HG02588 (cell line): ENCODE measurements at regions not wholly inside any gene's neighbourhood (a gene's known extent, or its start where the extent isn't known, plus 50 kb on each side); places are given as distances from the start of the nearest gene placed in this dataset.
"Not testable (repeated sequence)": the region's sequence is repeated elsewhere in the genome, so short reads cannot be mapped to it uniquely, and the experiment has no call there.

Experiments used
- ATAC-seq: cut with Tn5 transposase; IDR thresholded peaks from one replicate; pipeline ENCODE4 v1.9.1; 2021; ENCODE audit warnings: mild to moderate bottlenecking, moderate library complexity; ENCODE audit not compliant: unreplicated experiment

DNA sequence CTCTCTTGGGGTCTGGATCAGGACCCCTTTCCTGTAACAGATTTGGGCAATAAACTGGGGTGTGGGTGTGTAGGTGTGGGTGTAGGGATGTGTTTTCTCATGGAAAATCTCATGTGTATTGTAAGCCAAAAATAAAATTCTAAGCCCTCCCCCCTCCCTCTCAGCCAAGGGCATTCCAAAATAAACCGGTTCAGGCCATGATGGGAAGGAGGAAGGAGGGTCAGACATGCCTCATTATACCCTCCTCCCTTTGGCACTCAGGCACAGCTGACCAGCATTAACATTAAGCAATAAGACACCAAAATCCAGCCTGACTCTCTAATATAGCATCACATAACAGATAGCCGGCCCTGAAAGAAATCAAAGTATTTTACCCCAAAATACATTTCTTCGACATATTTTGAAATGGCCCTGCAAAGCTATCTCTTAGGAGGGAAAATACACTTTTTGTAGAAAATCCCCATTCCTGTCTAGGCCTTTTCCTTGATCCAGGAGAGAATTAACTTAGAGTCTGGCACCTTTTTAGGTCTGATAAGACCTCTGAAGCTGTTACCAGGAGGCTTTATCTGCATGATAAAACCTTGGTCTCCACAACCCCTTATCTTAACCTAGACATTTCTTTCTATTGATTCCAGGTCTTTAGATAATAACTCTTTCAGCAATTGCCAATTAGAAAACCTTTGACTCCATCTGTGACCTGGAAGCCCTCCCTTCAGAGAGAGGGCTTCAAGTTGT is 128.7 kb upstream of the COL5A2 start:
- ATAC-seq: no peak

DNA sequence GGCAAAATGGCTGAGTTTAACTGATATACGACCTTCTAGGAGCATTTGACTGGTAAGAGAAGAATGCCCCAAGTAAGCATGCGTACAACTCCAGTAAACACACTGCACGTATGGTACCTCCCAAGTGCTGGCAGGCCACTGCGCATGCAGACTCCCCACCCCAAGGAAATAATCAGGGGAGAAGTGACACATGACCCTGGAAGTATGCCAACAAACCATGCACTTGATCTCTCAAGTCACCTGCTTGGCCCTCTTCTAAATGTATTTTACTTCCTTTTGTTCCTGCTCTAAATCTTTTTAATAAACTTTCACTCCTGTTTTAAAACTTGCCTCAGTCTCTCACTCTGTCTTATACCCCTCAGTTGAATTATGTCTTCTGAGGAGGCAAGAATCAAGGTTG is 129.8 kb upstream of the COL5A2 start:
- no peak for ATAC-seq

DNA sequence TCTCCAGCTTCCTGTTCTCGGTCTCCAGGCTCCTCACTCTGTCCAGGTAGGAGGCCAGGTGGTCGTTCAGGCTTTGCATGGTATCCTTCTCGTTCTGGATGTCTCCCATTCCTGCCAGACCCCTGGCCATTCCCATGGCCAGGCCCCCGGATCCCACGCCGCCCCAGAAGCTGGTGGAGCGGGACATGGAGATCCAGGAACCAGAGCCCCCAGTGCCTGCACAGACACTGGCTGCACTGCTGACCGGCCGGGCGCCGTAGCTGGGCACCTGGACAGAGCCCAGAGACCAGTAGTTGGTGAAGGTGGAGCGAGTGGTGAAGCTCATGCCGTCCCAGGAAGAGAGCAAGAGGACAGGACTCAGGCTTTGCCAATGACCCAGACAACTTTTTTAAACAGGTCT is 129.1 kb upstream of the WDR75 start:
- ATAC-seq: no peak

DNA sequence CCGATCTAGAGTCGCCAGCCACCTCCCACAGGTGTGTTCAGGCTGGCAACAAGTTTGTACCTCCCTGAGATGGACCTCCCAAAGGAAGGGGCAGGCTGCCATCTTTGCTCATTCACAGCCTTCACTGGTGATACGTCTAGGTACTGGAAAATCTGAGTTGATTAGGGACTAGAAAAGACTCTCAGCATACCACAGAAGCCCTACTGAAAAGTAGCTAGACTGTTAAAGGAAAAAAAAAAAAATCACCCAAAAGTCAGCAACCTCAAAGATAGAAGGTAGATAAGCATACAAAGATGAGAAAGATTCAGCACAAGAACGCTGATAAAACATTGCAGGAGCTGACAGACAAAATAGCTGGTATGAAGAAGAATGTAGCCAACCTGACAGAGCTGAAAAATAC is 128.6 kb upstream of the WDR75 start:
- ATAC-seq: no peak

DNA sequence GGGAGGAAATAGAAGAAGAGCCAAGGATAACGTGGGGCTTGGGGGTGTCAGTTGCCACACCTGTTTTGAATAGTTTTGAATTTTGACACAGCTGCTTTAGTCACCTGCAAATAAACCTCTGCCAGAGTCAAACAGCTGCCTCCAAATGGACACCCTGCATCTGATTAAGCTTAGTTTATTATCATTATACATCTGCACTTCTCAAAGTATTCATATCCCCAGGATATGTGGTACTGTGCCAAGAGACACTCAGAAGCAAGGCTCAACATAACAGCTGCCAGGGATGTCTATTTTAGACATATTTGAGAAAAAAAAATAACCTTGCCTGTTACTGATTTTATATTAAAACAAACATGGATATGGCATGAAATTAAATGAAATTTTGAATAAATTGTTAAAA is 122.5 kb upstream of the WDR75 start:
- no peak for ATAC-seq

DNA sequence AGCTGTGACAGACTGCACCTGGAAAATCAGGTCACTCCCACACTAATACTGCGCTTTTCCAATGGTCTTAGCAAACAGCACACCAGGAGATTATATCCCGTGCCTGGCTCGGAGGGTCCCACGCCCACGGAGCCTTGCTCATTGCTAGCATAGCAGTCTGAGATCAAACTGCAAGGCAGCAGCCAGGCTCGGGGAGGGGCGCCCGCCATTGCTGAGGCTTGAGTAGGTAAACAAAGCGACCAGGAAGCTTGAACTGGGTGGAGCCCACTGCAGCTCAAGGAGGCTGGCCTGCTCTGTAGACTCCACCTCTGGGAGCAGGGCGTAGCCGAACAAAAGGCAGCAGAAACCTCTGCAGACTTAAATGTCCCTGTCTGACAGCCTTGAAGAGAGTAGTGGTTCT is 121.8 kb upstream of the WDR75 start:
- ATAC-seq: not testable (repeated sequence)

DNA sequence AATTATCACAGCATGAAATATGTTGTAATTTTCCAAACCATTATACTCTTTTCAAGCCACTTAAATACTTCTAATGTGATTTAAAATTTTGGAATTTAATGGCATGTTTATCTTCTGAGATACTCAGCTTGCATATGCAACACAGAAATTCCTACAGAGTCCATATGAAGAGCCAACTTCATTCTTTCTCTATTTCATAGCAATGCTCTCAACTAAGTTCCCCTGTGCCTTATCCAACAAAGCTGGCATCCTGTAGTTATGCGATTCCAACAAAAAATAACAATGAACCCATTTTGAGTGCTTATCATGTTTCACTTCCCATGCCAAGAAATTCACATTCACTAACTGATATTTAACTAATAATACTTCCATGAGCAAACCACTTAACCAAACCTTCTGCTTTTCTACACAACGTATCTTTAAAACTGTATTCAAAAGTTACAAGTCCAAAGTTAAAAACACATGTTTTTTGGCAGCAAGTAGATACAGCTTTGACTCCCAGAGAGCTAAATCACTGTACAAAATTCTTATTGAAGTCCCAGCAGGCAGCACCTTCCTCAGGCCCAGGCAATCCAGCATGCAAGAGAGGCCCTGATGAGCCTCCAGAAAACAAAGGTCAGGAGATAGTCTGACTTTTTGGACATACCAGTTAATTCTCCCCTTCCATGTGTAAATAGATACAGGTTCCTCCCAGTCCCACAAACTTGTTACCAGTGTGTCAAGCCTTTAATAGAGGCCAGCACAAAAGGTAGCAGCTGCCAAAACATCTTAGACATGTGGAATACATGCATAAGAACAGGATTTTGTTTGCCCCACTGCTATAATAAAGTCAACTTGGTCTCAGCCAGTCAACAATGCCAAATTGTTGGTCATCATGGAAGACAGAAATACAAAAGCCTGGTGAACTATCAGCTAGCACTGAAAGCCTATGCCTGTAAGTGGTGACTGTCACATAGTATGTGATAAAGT is 113.1 kb upstream of the WDR75 start:
- no peak for ATAC-seq

DNA sequence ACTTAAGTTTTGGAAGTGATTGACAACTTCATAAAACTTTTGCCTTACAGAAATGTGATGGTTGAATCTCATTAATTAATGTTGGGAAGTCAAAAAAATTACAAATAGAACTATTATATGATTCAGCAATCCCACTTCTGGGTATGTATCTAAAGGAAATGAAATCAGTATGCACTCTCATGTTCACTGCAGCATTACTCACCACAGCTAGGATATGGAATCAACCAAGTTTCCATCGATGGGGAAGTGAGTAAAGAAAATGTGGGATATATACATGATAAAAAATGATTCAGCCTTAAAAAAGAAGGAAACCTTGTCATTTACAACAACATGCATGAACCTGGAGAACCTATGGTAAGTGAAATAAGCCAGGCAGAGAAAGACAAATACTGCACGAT is 112.4 kb upstream of the WDR75 start:
- ATAC-seq: no peak

DNA sequence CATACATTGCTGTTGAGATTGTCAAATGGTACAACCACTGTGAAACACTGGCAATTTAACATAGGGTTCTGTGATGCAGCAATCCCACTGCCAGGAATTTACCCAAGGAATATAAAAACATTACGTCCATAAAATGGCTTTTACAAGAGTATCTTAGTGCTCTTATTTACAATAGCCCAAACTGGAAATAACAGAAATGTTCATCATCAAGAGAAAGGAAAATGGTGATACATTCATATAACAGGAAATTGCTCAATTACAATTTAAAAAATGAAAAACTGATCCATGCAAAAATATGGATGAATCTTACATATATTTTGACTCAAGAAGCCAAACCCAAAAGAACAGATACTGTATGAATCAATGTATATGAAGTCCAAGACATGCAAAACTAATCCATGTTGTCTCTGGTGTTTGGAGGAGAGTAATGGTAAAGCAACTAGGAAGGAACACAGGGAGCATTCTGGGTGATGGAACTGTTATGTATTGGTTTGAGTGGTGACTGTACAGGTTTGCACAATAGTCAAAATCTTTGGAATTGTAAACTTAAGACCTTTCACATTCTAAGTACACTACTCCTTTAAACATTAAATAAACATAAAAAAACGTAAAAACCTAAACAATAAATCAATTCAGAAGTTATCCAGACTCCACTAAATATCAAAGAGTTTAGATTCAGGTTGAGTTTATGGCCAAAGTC is 104.8 kb upstream of the WDR75 start:
- no peak for ATAC-seq

DNA sequence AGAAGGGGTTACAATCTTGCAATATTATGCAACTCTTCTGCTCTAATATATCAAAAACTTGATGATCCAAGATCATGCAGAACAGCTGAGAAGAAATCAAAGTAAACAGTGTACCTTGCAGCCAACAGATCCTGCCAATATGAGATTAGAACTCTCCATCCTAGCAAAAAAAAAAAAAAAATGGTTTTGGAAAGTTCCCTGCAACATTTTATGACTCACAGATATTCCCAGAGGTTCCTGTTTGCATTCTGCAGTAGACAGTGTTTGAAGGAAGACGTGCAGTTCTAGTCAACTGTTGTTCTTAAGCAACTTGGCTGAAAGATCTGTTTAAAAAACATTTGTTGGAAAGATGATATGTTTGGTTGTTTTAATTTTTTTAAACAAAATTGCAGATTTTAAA is 103.6 kb upstream of the WDR75 start:
- no peak for ATAC-seq

DNA sequence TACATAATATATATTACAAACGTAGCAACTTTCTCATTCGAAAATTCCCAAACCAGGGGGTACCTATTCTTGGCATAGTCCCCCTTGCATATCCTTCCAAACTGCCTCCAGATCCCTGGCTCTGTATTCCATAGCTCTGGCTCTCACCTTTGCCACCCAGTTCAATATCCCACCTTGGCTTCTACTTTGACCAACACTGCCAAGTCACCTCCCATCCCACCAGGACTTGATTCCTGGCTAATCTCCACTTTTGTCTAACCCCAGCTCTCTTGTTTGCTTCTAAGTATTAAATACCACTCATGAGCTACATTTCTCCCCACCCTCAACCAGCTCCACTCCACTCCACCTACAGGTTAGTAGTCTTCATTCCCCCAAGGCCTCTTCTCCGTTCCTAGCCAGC is 103.2 kb upstream of the WDR75 start:
- ATAC-seq: no peak

DNA sequence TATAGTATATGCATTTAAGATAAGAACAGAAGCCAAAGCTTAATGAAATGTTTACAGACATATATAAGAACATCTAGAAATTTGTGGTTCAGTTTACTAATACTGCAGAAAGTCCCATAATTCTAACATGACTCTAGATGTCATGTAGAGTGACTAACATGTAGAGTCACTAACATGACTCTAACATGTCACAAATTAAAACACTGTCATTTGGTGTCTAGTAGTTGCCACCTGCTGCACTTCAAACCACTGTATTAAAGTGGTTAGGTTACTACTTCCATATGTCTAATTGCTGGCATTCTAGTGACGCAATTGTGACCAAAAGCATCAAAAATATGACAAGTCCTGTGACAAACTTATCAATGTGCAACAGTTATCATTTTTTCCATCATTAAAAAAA is 100.2 kb upstream of the WDR75 start:
- no peak for ATAC-seq

DNA sequence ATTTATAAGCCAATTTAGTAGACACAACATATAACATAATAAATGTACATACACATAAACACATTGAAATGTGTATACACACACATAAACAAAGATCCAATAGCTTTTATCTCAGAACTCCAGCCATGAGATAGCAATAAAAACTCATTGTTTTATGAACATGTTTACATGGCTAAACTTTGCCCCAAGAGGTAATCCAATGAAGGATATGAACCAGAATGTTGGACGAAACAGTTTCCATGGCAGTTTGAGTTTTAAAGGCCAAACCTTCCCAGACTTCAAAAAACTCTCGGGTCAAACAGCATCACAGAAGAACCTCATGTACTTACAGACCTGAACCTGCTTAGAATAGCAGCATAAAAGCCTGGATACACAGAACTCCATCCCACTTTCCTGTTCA is 97.2 kb upstream of the WDR75 start:
- no peak for ATAC-seq

DNA sequence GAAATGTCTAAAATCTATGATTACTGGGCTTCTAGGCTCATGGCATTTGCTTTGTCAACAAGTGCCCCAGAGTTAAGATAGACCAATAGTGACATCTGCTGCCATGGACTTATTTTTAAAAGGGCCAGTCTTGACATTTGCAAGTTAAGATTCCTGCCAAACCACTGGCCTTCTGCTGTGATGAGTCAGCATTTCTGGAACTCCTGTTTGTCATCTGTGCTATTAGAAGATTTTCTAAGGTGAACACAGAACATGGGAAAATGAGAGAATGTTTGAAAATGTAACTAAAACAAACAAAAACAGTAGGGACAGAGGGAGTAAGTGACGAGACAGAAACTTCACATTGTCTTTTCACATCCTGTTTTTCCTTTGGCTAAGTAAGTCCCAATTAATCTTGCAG is 93.7 kb upstream of the WDR75 start:
- peak; percentile 85 for ATAC-seq

DNA sequence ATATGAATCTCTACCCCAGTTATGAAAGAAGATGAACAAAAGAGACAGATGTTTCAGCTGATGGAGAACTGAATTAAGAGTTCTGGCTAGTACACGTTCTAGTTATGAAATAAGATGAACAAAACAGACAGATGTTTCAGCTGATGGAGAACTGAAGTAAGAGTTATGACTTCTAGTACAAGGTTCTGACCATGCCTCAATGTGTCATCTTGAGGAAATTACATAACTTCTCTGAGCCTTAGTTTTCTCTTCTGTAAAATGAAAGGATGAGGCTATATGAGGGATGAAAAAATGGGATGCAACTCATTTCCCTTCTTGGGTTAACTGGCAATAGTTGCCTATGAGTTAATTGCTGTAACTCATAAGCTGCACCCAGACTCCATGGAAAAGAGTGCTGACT is 92.9 kb upstream of the WDR75 start:
- no peak for ATAC-seq

DNA sequence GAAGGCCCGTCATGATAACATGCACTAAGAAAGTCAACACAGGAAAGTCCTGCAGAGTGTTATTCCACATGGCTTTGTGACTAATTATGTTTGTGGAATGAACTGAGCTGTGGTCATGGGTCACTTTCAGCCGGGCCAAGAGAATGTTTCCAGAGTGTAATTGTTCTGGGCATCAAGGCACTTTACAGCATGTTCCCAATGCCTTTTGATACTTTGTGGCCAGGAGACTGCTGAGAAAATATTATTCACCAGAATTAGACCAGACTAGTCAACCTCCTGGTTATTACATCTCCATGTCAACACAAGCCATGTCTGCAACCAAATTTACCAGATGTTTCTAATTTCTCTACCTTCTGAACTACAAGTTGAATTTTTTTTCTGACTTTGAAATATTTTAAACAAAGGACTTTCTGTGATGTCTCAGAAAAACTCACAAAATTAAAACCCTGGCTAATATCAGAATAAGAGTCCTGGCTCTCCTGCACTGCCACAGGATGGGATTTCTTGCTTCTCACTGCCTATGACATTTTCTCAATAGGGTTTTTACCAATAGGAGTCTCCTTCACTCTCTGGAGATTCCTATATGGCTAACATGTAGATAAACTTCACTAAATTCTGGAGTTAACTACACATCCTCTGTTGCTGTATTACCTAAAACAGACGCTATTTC is 90.6 kb upstream of the WDR75 start:
- ATAC-seq: no peak

DNA sequence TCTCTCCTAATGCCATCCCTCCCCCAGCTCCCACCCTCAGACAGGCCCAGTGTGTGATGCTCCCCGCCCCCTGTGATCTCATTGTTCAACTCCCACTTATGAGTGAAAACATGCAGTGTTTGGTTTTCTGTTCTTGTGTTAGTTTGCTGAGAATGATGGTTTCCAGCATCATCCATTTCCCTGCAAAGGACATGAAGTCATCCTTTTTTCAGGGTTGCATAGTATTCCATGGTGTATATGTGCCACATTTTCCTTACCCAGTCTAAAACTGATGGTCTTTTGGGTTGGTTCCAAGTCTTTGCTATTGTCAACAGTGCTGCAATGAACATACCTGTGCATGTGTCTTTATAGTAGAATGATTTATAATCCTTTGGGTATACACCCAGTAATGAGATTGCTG is 89.3 kb upstream of the WDR75 start:
- not testable (repeated sequence) for ATAC-seq

DNA sequence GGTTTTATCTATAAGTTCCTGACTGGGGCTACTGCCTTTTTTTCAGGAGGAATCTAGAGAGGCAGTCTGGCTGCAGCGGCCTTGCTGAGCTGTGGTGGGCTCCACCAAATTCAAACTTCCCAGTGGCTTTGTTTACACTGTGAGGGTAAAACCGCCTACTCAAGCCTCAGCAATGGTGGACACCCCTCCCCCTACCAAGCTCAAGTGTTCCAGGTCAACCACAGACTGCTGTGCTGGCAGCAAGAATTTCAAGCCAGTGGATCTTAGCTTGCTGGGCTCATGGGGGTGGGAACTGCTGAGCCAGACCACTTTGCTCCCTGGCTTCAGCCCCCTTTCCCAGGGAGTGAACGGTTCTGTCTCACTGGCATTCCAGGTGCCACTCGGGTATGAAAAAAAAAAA is 83.9 kb upstream of the WDR75 start:
- ATAC-seq: not testable (repeated sequence)

DNA sequence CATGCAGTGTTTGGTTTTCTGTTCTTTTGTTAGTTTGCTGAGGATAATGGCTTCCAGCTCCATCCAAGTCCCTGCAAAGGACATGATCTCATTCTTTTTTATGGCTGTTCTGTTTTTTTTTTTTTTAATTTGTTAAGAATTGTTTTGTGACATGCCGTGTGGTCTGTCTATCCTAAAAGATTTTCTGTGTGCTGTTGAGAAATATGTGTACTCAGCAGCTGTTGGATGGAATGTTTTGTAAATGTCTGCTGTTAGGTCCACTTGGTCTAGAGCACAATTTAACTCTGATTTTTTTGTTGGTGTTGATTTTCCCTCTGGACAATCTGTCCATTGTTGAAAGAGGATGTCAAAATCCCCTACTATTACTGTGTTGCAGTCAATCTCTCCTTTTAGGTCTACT is 80.4 kb upstream of the WDR75 start:
- no peak for ATAC-seq

DNA sequence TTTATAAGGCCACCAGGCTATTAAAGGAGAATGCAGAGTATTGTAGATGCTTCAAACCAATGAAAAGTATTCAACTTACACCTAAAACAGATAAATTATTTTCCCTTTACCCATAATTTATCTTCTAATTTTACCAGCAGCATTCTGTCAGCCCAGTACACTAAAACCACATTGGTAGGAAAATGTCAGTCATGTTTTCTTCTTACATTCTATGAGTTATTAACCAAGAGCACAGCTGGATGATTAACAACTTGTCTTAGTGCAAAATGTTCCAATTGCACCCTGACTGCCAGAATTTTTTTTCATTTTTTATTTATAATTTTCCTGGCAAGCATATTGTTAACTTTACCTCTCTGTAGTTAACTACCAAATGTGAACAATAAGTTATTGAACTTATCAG is 79.0 kb upstream of the WDR75 start:
- ATAC-seq: no peak

DNA sequence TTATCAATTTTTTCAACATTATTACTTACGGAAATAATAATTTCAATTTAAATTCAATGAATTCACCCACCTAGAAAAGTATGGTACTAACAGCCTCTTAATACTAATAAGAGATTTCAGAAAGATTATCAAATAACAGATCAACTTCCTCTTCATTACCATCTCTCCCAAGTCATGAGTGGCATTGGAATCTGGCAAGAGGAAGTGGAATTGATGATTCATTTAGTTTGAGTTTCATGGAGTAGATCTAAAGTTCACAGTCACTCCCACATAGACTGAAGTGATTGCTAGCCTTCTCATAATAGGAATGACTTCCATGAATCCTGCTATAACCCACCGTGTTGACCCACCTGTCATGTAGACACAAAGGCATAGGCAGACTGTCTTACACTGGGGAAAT is 77.7 kb upstream of the WDR75 start:
- ATAC-seq: no peak
